ENCODE measurements at regions not wholly inside any gene's neighbourhood (a gene's known extent, or its start where the extent isn't known, plus 50 kb on each side); places are given as distances from the start of the nearest gene placed in this dataset.

DNA sequence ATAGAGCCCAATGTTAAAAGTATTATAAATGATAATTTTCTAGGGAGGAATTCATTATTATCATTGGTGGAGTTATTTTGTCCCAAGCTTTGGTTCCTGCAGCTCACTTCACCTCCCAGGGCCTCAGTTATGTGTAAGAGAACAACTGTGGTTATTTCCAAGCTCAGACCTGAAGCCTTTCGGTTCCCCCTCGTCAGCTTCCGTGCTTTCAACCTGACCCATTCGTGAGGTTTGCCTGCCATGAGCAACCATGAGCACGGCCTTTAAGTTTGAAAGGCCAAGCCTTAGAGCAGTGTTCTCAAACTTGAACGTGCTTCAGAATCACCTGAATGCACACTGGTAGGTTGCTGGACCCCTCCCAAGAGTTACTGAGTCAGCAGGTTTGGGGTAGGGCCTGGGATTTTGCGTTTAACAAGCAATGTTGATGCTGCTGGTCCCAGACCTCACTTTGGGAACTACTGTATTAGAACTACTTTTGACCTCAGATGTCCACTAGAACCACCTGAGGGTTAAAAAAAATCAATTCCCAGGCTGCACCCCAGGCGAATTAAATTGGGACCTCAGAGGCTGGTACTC is 133.0 kb upstream of the PRMT8 start:
- Histone ChIP-seq H3K4me1 (no peaks in the 10 kb centered on the region), H3K27me3 (peaks cover 0 to 38% (median 0%) of the 10 kb centered on the region in 3 donors), H3K9me3 (no peaks in the 10 kb centered on the region), H3K27ac (no peak overlapping the region), H3K4me3 (no peak overlapping the region), H3K36me3 (no peaks in the 10 kb centered on the region)
- no peak for DNase-seq
- TF ChIP-seq EP300 (IDR thresholded peaks at IDR 0.05) (no peak), POLR2AphosphoS5 (IDR thresholded peaks at IDR 0.05) (no peak), POLR2A (IDR thresholded peaks at IDR 0.05) (no peak)
- TF ChIP-seq, protein P1, sequence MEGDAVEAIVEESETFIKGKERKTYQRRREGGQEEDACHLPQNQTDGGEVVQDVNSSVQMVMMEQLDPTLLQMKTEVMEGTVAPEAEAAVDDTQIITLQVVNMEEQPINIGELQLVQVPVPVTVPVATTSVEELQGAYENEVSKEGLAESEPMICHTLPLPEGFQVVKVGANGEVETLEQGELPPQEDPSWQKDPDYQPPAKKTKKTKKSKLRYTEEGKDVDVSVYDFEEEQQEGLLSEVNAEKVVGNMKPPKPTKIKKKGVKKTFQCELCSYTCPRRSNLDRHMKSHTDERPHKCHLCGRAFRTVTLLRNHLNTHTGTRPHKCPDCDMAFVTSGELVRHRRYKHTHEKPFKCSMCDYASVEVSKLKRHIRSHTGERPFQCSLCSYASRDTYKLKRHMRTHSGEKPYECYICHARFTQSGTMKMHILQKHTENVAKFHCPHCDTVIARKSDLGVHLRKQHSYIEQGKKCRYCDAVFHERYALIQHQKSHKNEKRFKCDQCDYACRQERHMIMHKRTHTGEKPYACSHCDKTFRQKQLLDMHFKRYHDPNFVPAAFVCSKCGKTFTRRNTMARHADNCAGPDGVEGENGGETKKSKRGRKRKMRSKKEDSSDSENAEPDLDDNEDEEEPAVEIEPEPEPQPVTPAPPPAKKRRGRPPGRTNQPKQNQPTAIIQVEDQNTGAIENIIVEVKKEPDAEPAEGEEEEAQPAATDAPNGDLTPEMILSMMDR (IDR thresholded peaks at IDR 0.05) = no peak
- WGBS, 5 donors = 80 to 84% (median 81%) methylated on average over 8 of the region's 8 CpGs
- intact Hi-C loops (cut with DNase I; ENCODE audit: low total_unique reads) = no loop called here

DNA sequence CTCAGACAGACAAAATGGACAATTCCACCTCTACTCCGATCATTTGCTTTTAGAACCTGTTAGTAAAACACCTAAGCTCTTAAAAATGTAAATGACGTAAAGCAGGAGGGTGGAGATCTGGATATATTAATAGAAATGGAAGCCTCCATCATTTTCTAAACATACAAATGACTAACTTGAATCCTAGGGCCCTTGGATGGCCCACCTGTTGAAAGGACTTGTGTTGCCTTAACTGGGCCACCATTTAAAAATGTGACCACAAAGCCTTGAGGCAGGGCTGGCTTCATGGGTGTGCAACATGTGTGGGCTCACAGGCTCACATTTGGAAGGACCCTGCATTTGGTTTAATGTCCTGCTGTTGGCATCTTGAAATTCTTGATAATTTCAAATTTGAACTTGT is 131.5 kb upstream of the PRMT8 start:
- intact Hi-C loops (cut with DNase I; ENCODE audit: low total_unique reads) = no loop called here
- Histone ChIP-seq H3K27me3 (peaks cover 0 to 42% (median 0%) of the 10 kb centered on the region in 3 donors), H3K27ac (no peak overlapping the region), H3K4me1 (no peaks in the 10 kb centered on the region), H3K36me3 (no peaks in the 10 kb centered on the region), H3K4me3 (no peak overlapping the region), H3K9me3 (no peaks in the 10 kb centered on the region)
- WGBS, 5 donors = 90 to 98% (median 95%) methylated on average over 2 of the region's 2 CpGs
- DNase-seq = no peak
- TF ChIP-seq POLR2AphosphoS5 (IDR thresholded peaks at IDR 0.05) = no peak
- TF ChIP-seq POLR2A (IDR thresholded peaks at IDR 0.05) = no peak
- TF ChIP-seq, protein P1 (IDR thresholded peaks at IDR 0.05) = no peak
- no peak for TF ChIP-seq EP300 (IDR thresholded peaks at IDR 0.05)

DNA sequence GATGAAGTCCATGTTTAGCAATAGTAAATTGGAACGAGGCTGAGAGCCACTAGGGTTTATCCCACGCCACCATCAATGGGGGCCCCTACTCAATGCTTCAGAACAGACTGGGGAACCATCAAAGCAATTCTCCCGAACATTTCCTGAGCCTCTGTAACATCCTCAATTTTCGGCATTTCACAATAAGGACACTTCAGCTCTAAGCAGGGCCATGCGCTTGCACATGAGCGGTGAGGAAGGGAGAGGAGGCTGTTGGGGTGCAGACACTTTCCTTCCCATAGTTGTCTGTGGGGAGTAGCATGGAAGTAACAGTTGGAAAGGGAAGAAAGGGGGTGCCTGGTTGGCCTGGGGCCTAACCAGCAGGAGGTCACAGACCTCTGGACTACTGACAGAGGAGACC is 129.9 kb upstream of the PRMT8 start:
- no peaks in the 10 kb centered on the region for H3K9me3 ChIP-seq
- DNase-seq = no peak
- no peak overlapping the region for H3K4me3 ChIP-seq
- no peaks in the 10 kb centered on the region for H3K36me3 ChIP-seq
- H3K4me1 ChIP-seq = peaks cover 9 to 12% (median 10%) of the 10 kb centered on the region in 4 donors
- whole genome bisulfite sequencing, 5 donors = 83 to 89% (median 85%) methylated on average over 6 of the region's 6 CpGs
- H3K27me3 ChIP-seq = peaks cover 7 to 50% (median 16%) of the 10 kb centered on the region in 3 donors
- TF ChIP-seq, protein P1 (IDR thresholded peaks at IDR 0.05) = no peak
- no peak for TF ChIP-seq POLR2AphosphoS5 (IDR thresholded peaks at IDR 0.05)
- H3K27ac ChIP-seq = no peak overlapping the region
- intact Hi-C loops (cut with DNase I; ENCODE audit: low total_unique reads) = no loop called here

DNA sequence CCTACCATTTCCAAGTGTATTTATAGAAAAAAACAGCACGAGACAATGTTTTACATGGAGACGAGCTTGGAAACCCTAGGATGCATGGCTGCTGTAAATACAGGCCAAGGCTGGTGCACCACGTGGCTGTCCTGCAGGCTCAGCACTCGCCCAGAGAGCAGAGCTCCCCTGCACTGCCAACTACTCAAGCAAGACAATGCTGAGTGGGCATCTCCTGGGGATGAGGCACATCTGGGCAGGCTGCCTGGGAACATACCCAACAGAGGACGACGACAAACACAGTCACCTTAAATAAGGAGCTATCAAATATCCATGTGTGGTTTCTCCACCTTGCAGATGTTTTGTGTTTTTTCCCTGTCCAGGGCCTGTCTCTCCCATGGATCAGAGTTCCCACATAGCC is 128.3 kb upstream of the PRMT8 start:
- Histone ChIP-seq H3K9me3 (no peaks in the 10 kb centered on the region), H3K27ac (no peak overlapping the region), H3K4me3 (no peak overlapping the region), H3K4me1 (peaks cover 12 to 17% (median 14%) of the 10 kb centered on the region in 4 donors), H3K36me3 (no peaks in the 10 kb centered on the region), H3K27me3 (peaks cover 10 to 66% (median 26%) of the 10 kb centered on the region in 3 donors)
- TF ChIP-seq EP300 (IDR thresholded peaks at IDR 0.05) (no peak), POLR2AphosphoS5 (IDR thresholded peaks at IDR 0.05) (no peak), POLR2A (IDR thresholded peaks at IDR 0.05) (no peak)
- TF ChIP-seq, protein P1 (IDR thresholded peaks at IDR 0.05) = no peak
- intact Hi-C loops (cut with DNase I; ENCODE audit: low total_unique reads) = no loop called here
- DNase-seq = no peak
- WGBS, 5 donors = 71 to 90% (median 83%) methylated on average over 6 of the region's 6 CpGs
